GM12875 (cell line): ENCODE measurements at regions not wholly inside any gene's neighbourhood (a gene's known extent, or its start where the extent isn't known, plus 50 kb on each side); places are given as distances from the start of the nearest gene placed in this dataset.

Experiments used
- H3K4me3 ChIP-seq: one replicate; pipeline ENCODE4 v1.5.1; 2011; ENCODE audit warnings: low read depth, low read length, control low read depth
- TF ChIP-seq, protein P1 (sequence below): IDR thresholded peaks from 2 replicates; pipeline ENCODE4 v1.5.1; 2011; ENCODE audit warnings: low read depth, mild to moderate bottlenecking, control low read depth, inconsistent platforms, low read length, moderate library complexity, borderline replicate concordance; ENCODE audit not compliant: insufficient read depth

- no peak overlapping the region for H3K4me3 ChIP-seq
- TF ChIP-seq, protein P1, sequence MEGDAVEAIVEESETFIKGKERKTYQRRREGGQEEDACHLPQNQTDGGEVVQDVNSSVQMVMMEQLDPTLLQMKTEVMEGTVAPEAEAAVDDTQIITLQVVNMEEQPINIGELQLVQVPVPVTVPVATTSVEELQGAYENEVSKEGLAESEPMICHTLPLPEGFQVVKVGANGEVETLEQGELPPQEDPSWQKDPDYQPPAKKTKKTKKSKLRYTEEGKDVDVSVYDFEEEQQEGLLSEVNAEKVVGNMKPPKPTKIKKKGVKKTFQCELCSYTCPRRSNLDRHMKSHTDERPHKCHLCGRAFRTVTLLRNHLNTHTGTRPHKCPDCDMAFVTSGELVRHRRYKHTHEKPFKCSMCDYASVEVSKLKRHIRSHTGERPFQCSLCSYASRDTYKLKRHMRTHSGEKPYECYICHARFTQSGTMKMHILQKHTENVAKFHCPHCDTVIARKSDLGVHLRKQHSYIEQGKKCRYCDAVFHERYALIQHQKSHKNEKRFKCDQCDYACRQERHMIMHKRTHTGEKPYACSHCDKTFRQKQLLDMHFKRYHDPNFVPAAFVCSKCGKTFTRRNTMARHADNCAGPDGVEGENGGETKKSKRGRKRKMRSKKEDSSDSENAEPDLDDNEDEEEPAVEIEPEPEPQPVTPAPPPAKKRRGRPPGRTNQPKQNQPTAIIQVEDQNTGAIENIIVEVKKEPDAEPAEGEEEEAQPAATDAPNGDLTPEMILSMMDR: no peak
Measured at GRCh38 chr11:24122291-24122690, 374.6 kb upstream of the LUZP2 start.

- TF ChIP-seq, protein P1: no peak
- no peak overlapping the region for H3K4me3 ChIP-seq
Measured at GRCh38 chr11:24124876-24125275, 372.0 kb upstream of the LUZP2 start.

GRCh38 chr11:24131698-24132097 lies 365.2 kb upstream of the LUZP2 start:
- TF ChIP-seq, protein P1: no peak
- no peak overlapping the region for H3K4me3 ChIP-seq

DNA sequence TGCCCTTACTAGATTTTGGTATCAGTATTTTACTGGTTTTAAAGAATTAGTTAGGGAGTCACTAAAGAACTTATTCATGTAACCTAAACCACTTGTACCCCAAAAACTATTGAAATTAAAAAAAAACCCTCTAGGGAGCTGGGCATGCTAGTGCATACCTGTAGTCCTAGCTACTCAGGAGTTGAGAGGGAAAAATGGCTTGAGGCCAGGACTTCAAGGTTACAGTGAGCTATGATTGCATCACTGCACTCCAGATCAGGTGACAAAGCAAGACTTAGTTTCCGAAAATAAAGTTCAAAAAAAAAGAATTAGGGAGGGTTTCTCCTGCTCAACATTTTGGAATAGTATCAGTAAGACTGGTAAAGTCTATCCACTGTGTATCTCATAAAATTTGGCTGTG lies 364.4 kb upstream of the LUZP2 start:
- TF ChIP-seq, protein P1: no peak

DNA sequence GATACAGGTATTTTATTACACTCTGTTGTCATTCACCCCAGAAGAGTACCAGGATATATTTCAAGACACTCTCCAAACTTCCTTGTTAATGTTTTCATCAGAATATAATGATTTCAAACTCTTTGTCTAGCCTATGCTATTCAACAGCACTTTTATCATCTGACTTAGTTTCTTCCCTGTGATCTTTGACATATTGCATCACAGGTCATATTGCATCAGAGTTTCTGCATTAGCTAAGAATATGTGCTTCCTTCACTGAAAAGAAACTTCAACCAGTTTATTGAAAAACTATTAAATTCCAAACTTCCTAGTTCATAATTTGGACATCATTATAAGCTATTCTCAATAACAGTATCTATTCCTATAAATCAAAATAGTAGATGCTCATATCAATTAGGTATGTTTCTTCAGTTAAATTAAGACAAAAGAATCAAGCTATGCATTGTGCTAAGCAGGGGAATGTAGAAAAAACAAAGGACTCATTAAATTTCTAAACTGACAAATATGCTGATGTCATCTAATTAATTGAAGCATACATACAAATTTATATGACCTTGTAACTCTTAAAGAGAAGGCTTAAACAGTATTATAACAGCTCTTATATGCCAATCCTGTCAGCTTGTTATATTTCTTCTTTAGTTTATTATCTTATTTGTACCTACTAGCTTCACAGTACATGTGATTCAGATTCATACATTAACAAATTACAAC lies 361.8 kb upstream of the LUZP2 start:
- no peak overlapping the region for H3K4me3 ChIP-seq
- TF ChIP-seq, protein P1: no peak

More for the DNA sequence above, 364.4 kb upstream of the LUZP2 start:
- H3K4me3 ChIP-seq: no peak overlapping the region

GRCh38 chr11:24142062-24142461 lies 354.8 kb upstream of the LUZP2 start:
- TF ChIP-seq, protein P1: no peak
- H3K4me3 ChIP-seq: no peak overlapping the region

DNA sequence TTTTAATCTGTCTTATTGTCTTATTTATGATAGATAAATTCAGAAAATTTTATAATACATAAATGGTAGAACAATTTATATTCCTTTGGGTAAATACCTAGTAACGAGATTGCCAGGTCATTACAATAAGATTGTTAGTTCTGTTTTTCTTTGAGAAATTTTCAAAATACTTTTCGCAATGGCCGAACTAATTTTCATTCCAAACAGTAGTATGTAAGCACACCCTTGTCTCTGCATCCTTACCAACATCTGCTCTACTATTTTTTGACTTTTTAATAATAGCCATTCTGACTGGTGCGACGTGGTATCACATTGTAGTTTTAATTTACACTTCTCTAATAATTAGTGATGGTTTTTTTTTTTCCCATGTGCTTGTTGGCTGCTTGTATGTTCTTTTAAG lies 351.4 kb upstream of the LUZP2 start:
- H3K4me3 ChIP-seq: no peak overlapping the region
- TF ChIP-seq, protein P1: no peak
